Fibroblast of the aortic adventitia (primary cell): ENCODE measurements at regions not wholly inside any gene's neighbourhood (a gene's known extent, or its start where the extent isn't known, plus 50 kb on each side); places are given as distances from the start of the nearest gene placed in this dataset.
A peak's percentile ranks its signal among the peaks of the same experiment; 100 is the strongest.

ENCODE experiments used
- DNase-seq: peaks from one replicate; pipeline ENCODE4 v3.0.0-alpha.2; 2010; ENCODE audit warnings: low read depth
- H3K4me3 ChIP-seq: 2 replicates; pipeline ENCODE4 v1.5.1; 2011; ENCODE audit warnings: low read depth, mild to moderate bottlenecking, control low read depth, low read length, moderate library complexity
- TF ChIP-seq, protein P1 (sequence below): IDR thresholded peaks from 2 replicates; pipeline ENCODE4 v1.5.1; 2011; ENCODE audit warnings: mild to moderate bottlenecking, low read length, control low read depth, inconsistent platforms; ENCODE audit not compliant: insufficient read depth

DNA sequence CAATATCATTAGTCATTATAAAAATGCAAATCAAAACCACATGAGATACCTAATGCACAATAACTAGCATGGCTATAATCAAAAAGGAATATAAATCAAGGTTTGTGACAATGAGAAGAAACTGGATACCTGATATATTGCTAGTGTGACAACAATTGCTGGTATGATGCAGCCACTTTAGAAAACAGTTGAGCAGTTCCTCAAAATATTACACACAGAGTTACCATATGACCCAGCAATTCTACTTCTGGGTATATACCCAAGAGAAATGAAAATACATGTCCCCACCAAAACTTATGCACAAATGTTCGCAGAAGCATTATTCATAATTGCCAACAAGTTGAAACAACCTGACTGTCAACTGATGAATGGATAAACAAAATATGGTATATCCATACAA lies 339.7 kb upstream of the POU5F2 start:
- TF ChIP-seq, protein P1, sequence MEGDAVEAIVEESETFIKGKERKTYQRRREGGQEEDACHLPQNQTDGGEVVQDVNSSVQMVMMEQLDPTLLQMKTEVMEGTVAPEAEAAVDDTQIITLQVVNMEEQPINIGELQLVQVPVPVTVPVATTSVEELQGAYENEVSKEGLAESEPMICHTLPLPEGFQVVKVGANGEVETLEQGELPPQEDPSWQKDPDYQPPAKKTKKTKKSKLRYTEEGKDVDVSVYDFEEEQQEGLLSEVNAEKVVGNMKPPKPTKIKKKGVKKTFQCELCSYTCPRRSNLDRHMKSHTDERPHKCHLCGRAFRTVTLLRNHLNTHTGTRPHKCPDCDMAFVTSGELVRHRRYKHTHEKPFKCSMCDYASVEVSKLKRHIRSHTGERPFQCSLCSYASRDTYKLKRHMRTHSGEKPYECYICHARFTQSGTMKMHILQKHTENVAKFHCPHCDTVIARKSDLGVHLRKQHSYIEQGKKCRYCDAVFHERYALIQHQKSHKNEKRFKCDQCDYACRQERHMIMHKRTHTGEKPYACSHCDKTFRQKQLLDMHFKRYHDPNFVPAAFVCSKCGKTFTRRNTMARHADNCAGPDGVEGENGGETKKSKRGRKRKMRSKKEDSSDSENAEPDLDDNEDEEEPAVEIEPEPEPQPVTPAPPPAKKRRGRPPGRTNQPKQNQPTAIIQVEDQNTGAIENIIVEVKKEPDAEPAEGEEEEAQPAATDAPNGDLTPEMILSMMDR = no peak
- DNase-seq = no peak

DNA sequence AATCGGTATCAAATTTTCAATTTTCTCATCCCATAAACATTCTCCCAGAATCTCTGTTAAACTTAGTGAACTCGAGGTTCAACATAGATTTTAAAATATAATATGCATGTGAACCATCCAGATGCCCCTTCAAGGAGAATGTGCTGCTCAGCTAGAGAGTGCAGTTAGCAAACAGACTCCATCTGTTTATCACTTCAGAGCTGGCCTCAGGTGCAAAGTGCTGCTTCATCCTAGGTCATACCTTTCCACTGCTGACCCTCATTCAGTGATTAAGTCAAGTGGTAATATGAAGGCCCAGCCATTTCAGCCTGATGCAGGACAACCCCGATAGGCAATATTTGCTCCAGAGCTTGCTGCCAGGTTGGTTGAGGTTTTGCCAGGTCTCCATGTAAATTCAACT lies 339.0 kb upstream of the POU5F2 start:
- no peak for DNase-seq
- TF ChIP-seq, protein P1 = no peak
- H3K4me3 ChIP-seq = no peak overlapping the region

More for the DNA sequence above, 339.7 kb upstream of the POU5F2 start:
- no peak overlapping the region for H3K4me3 ChIP-seq

DNA sequence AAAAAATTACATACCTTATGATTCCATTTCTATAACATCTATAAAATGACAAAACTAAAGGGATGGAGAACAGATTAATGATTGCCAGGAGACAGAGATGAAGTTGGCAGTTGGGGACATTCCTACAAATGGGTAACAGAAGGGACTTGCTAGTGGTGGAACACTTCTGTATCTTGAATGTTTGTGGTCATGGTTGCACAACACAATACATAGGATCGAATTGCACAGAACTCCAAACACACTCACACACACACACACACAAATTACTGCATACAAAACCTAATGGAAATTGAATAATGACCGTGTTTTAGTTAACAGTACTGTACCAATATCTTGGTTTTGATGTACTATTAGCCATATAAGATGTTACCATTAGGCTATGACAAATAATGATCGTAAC lies 330.7 kb upstream of the POU5F2 start:
- peak; percentile 8 for DNase-seq
- TF ChIP-seq, protein P1 = no peak
- H3K4me3 ChIP-seq = no peak overlapping the region

- no peak for DNase-seq
- no peak overlapping the region for H3K4me3 ChIP-seq
- TF ChIP-seq, protein P1 = no peak
Observed at GRCh38 chr5:94066437-94067207, 325.2 kb upstream of the POU5F2 start.

- TF ChIP-seq, protein P1 = no peak
- DNase-seq = no peak
- no peak overlapping the region for H3K4me3 ChIP-seq
Observed at GRCh38 chr5:94064025-94064424, 322.6 kb upstream of the POU5F2 start.

- DNase-seq = no peak
Observed at GRCh38 chr5:94057655-94058054, 316.3 kb upstream of the POU5F2 start.

More at GRCh38 chr5:94057655-94058054, 316.3 kb upstream of the POU5F2 start:
- TF ChIP-seq, protein P1 = no peak
- H3K4me3 ChIP-seq = no peak overlapping the region
